GM23338 (cell line): ENCODE measurements at regions not wholly inside any gene's neighbourhood (a gene's known extent, or its start where the extent isn't known, plus 50 kb on each side); places are given as distances from the start of the nearest gene placed in this dataset.

Experiments used
- ATAC-seq: fragments of 200-7000 bp; cut with Tn5 transposase; 3 replicates; pipeline ENCODE4 v1.9.1; 2020
- DNase-seq: peaks from one replicate; pipeline ENCODE4 v3.0.0-alpha.2; 2015; ENCODE audit warnings: low spot score
- H2AFZ ChIP-seq: fragments of 200-600 bp; sonication (generic); 2 replicates; pipeline ENCODE4 v1.8.0; 2016; ENCODE audit warnings: antibody characterized with exemption, mild to moderate bottlenecking, moderate library complexity
- H3F3A ChIP-seq: fragments of 200-600 bp; sonication (generic); replicated peaks from 2 replicates; pipeline ENCODE4 v1.8.0; 2017; ENCODE audit warnings: antibody characterized with exemption, mixed run types, low read depth
- H3K27ac ChIP-seq: fragments of 200-600 bp; sonication (generic); 2 replicates; pipeline ENCODE4 v1.6.1; 2016; ENCODE audit warnings: low read depth
- H3K27me3 ChIP-seq: fragments of 200-600 bp; sonication (generic); 2 replicates; pipeline ENCODE4 v1.8.0; 2016; ENCODE audit warnings: mild to moderate bottlenecking, mixed run types, moderate library complexity; ENCODE audit not compliant: insufficient read depth
- H3K36me3 ChIP-seq: fragments of 200-600 bp; sonication (generic); 2 replicates; pipeline ENCODE4 v1.8.0; 2016; ENCODE audit warnings: mild to moderate bottlenecking; ENCODE audit not compliant: insufficient read depth
- H3K4me1 ChIP-seq: fragments of 200-600 bp; sonication (generic); 2 replicates; pipeline ENCODE4 v1.8.0; 2016; ENCODE audit warnings: mild to moderate bottlenecking, moderate library complexity; ENCODE audit not compliant: insufficient read depth
- H3K4me2 ChIP-seq: fragments of 200-600 bp; sonication (generic); 2 replicates; pipeline ENCODE4 v1.7.1; 2017; ENCODE audit warnings: mixed run types
- H3K4me3 ChIP-seq: fragments of 200-600 bp; sonication (generic); 2 replicates; pipeline ENCODE4 v1.6.1; 2016; ENCODE audit warnings: mixed run types
- H3K79me2 ChIP-seq: fragments of 200-600 bp; sonication (generic); replicated peaks from 2 replicates; pipeline ENCODE4 v1.8.0; 2017; ENCODE audit warnings: mild to moderate bottlenecking; ENCODE audit not compliant: insufficient read depth
- H3K9me2 ChIP-seq: fragments of 200-600 bp; sonication (generic); 2 replicates; pipeline ENCODE4 v1.8.0; 2017; ENCODE audit not compliant: insufficient read depth
- H4K20me1 ChIP-seq: fragments of 200-600 bp; sonication (generic); replicated peaks from 2 replicates; pipeline ENCODE4 v1.8.0; 2017; ENCODE audit warnings: mild to moderate bottlenecking; ENCODE audit not compliant: insufficient read depth
- H3K27ac Mint-ChIP-seq: 2 replicates; pipeline ENCODE4 v1.8.0; 2020; ENCODE audit warnings: inconsistent platforms, mild to moderate bottlenecking, moderate library complexity, mixed read lengths
- H3K27me3 Mint-ChIP-seq: 3 replicates; pipeline ENCODE4 v1.8.0; 2022; ENCODE audit warnings: low read depth, mild to moderate bottlenecking, moderate library complexity, mixed read lengths, inconsistent platforms; ENCODE audit not compliant: insufficient read depth, poor library complexity
- H3K36me3 Mint-ChIP-seq: 3 replicates; pipeline ENCODE4 v1.8.0; 2021; ENCODE audit warnings: low read depth, mild to moderate bottlenecking, inconsistent platforms, moderate library complexity, mixed read lengths
- H3K4me1 Mint-ChIP-seq: 3 replicates; pipeline ENCODE4 v1.8.0; 2020; ENCODE audit warnings: mild to moderate bottlenecking, inconsistent platforms, mixed read lengths
- H3K4me3 Mint-ChIP-seq: 3 replicates; pipeline ENCODE4 v1.8.0; 2021; ENCODE audit warnings: moderate library complexity, mild to moderate bottlenecking, inconsistent platforms, mixed read lengths
- H3K9me3 Mint-ChIP-seq: 3 replicates; pipeline ENCODE4 v1.8.0; 2020; ENCODE audit warnings: moderate library complexity, mild to moderate bottlenecking, inconsistent platforms, mixed read lengths
- CREB1 ChIP-seq: fragments of 250-450 bp; sonication (Bioruptor Pico); IDR thresholded peaks from 2 replicates; pipeline ENCODE4 v1.5.0; 2020; ENCODE audit warnings: low read depth, mild to moderate bottlenecking, moderate library complexity
- STAT1 ChIP-seq: IDR thresholded peaks from one replicate; pipeline ENCODE4 v1.6.1; 2016; ENCODE audit warnings: antibody characterized with exemption; ENCODE audit not compliant: unreplicated experiment
- ZNF114 ChIP-seq: fragments of 250-450 bp; sonication (Bioruptor Pico); IDR thresholded peaks from 2 replicates; pipeline ENCODE4 v1.5.0; 2020; ENCODE audit warnings: mild to moderate bottlenecking, moderate library complexity
- TF ChIP-seq, protein P1 (sequence below): IDR thresholded peaks from one replicate; pipeline ENCODE4 v1.6.1; 2018; ENCODE audit warnings: antibody characterized with exemption; ENCODE audit not compliant: unreplicated experiment
- TF ChIP-seq, protein P2 (sequence below): fragments of 250-450 bp; sonication (Bioruptor Pico); IDR thresholded peaks from 2 replicates; pipeline ENCODE4 v1.5.0; 2020; ENCODE audit warnings: mild to moderate bottlenecking, moderate library complexity

DNA sequence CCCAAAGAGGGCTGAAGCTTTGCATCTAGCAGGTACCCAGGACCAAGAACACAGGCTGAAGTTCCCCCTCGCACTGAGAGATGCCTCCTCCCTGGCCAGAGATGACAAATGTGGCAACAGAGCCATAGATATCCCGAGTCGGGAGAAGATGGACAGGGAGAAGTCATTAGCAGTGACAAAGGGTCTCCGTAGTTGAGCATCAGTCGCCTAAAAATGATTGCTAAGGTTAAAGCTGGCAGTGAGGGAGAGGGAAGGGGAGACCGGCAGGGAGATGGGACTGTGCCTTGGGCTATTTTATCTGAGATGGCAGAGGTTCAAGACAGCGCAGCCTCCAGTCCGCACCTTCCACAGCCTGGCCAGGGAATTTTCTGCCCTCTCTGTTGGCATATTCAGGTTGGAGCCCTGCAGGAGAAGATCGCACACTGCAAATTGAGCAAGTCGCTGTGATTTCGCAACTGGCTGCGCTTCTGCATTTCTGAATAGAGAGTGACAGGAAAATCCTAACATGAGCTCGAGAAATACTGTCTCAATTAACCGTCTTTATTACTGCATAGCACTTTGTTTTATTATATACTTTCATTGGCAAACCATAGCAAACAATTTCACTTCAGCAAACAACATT, 238.9 kb upstream of the GPR26 start:
- Histone ChIP-seq H3K27me3 (no peaks in the 10 kb centered on the region), H3K4me2 (no peak overlapping the region), H3K9me2 (peaks cover 11% of the 10 kb centered on the region; the same call in 1 of the 2 replicates), H3F3A (no peaks in the 10 kb centered on the region), H3K36me3 (no peaks in the 10 kb centered on the region), H3K27ac (no peak overlapping the region), H3K4me1 (peaks cover 7% of the 10 kb centered on the region; the same call in 1 of the 2 replicates), H3K4me3 (no peak overlapping the region), H2AFZ (no peak overlapping the region), H4K20me1 (no peaks in the 10 kb centered on the region), H3K79me2 (no peaks in the 10 kb centered on the region)
- Mint-ChIP-seq H3K27ac (no peak overlapping the region), H3K4me3 (no peak overlapping the region), H3K4me1 (peaks cover 43% of the 10 kb centered on the region), H3K27me3 (peaks cover 2% of the 10 kb centered on the region), H3K9me3 (no peaks in the 10 kb centered on the region; the same call in 2 of the 3 replicates), H3K36me3 (no peaks in the 10 kb centered on the region)
- TF ChIP-seq, protein P1, sequence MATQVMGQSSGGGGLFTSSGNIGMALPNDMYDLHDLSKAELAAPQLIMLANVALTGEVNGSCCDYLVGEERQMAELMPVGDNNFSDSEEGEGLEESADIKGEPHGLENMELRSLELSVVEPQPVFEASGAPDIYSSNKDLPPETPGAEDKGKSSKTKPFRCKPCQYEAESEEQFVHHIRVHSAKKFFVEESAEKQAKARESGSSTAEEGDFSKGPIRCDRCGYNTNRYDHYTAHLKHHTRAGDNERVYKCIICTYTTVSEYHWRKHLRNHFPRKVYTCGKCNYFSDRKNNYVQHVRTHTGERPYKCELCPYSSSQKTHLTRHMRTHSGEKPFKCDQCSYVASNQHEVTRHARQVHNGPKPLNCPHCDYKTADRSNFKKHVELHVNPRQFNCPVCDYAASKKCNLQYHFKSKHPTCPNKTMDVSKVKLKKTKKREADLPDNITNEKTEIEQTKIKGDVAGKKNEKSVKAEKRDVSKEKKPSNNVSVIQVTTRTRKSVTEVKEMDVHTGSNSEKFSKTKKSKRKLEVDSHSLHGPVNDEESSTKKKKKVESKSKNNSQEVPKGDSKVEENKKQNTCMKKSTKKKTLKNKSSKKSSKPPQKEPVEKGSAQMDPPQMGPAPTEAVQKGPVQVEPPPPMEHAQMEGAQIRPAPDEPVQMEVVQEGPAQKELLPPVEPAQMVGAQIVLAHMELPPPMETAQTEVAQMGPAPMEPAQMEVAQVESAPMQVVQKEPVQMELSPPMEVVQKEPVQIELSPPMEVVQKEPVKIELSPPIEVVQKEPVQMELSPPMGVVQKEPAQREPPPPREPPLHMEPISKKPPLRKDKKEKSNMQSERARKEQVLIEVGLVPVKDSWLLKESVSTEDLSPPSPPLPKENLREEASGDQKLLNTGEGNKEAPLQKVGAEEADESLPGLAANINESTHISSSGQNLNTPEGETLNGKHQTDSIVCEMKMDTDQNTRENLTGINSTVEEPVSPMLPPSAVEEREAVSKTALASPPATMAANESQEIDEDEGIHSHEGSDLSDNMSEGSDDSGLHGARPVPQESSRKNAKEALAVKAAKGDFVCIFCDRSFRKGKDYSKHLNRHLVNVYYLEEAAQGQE = no peak
- TF ChIP-seq ZNF114 (CRISPR knock-in tag) = no peak
- TF ChIP-seq STAT1 = no peak
- TF ChIP-seq CREB1 (CRISPR knock-in tag) = no peak
- DNase-seq (peak; percentile 27), ATAC-seq (peak; percentile 40; the same call in 2 of the 3 replicates)

DNA sequence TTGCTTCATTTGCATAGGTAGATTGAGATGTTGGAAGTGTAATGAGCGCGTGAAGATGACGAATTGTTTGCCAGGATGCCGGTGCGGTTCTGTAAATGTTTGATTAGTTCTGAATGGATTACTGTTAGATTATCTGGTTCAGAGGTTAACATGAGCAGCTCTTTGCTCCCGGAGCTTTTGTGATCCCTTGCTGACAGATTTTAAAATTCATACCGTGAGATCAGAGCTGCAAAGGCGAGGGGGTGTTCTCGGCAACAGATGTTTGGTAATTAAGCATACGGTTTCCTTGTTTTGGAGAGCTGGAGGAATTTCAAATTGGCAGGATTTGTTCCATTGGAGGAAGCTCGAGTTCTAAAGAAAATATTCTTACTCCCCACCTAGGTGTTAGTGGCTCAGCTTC, 237.8 kb upstream of the GPR26 start:
- TF ChIP-seq CREB1 (CRISPR knock-in tag) = no peak
- no peaks in the 10 kb centered on the region for H3K79me2 ChIP-seq
- ATAC-seq = no peak
- H3K27me3 ChIP-seq = no peaks in the 10 kb centered on the region
- Mint-ChIP-seq H3K4me3 (no peak overlapping the region), H3K36me3 (no peaks in the 10 kb centered on the region), H3K27me3 (peaks cover 2% of the 10 kb centered on the region), H3K9me3 (no peaks in the 10 kb centered on the region; the same call in 2 of the 3 replicates), H3K27ac (no peak overlapping the region), H3K4me1 (peaks cover 43% of the 10 kb centered on the region)
- H3K4me1 ChIP-seq = peaks cover 7% of the 10 kb centered on the region; the same call in 1 of the 2 replicates
- H2AFZ ChIP-seq = no peak overlapping the region
- no peaks in the 10 kb centered on the region for H4K20me1 ChIP-seq
- H3F3A ChIP-seq = no peaks in the 10 kb centered on the region
- no peaks in the 10 kb centered on the region for H3K36me3 ChIP-seq
- H3K27ac ChIP-seq = no peak overlapping the region
- no peak for DNase-seq
- no peak overlapping the region for H3K4me2 ChIP-seq
- H3K4me3 ChIP-seq = no peak overlapping the region
- H3K9me2 ChIP-seq = peaks cover 11% of the 10 kb centered on the region; the same call in 1 of the 2 replicates

DNA sequence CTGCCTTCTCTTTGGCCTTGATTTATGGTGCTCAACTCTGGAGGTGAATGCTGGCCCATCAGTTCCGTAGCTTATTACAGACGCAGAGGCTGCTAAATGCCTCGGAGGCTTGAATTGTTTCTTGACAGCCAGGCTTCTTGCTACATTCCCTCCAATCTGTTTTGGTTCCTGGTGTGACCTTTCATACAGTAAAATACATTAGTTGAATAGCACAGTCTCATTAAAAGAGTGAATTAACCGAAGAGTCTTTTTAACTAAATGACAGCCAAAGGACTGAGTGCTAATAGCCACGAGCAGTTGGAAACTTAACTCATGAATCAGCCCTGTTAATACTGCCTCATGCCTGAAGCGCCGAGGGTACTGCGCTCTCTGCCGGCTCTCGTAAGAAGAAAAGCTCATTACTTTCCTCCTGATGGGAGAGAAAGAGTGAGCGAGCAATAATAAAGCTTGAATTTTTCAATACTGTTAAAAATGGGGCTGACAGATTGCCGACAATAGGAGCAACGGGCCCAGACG, 236.4 kb upstream of the GPR26 start:
- H3K27me3 Mint-ChIP-seq = peaks cover 2% of the 10 kb centered on the region
- ATAC-seq (peak; percentile 54), DNase-seq (no peak)
- H3F3A ChIP-seq = no peaks in the 10 kb centered on the region
- H3K4me1 ChIP-seq = peaks cover 7% of the 10 kb centered on the region; the same call in 1 of the 2 replicates
- H3K36me3 Mint-ChIP-seq = no peaks in the 10 kb centered on the region
- H3K4me1 Mint-ChIP-seq = peaks cover 43% of the 10 kb centered on the region
- H3K4me3 Mint-ChIP-seq = no peak overlapping the region
- no peaks in the 10 kb centered on the region for H3K36me3 ChIP-seq
- H3K4me2 ChIP-seq = no peak overlapping the region
- no peaks in the 10 kb centered on the region; the same call in 2 of the 3 replicates for H3K9me3 Mint-ChIP-seq
- H2AFZ ChIP-seq = no peak overlapping the region
- 0 out of 2 replicates have a peak, but pooled peaks cover 3% of the 10 kb centered on the region for H3K9me2 ChIP-seq
- H3K27me3 ChIP-seq = no peaks in the 10 kb centered on the region
- TF ChIP-seq, protein P2, sequence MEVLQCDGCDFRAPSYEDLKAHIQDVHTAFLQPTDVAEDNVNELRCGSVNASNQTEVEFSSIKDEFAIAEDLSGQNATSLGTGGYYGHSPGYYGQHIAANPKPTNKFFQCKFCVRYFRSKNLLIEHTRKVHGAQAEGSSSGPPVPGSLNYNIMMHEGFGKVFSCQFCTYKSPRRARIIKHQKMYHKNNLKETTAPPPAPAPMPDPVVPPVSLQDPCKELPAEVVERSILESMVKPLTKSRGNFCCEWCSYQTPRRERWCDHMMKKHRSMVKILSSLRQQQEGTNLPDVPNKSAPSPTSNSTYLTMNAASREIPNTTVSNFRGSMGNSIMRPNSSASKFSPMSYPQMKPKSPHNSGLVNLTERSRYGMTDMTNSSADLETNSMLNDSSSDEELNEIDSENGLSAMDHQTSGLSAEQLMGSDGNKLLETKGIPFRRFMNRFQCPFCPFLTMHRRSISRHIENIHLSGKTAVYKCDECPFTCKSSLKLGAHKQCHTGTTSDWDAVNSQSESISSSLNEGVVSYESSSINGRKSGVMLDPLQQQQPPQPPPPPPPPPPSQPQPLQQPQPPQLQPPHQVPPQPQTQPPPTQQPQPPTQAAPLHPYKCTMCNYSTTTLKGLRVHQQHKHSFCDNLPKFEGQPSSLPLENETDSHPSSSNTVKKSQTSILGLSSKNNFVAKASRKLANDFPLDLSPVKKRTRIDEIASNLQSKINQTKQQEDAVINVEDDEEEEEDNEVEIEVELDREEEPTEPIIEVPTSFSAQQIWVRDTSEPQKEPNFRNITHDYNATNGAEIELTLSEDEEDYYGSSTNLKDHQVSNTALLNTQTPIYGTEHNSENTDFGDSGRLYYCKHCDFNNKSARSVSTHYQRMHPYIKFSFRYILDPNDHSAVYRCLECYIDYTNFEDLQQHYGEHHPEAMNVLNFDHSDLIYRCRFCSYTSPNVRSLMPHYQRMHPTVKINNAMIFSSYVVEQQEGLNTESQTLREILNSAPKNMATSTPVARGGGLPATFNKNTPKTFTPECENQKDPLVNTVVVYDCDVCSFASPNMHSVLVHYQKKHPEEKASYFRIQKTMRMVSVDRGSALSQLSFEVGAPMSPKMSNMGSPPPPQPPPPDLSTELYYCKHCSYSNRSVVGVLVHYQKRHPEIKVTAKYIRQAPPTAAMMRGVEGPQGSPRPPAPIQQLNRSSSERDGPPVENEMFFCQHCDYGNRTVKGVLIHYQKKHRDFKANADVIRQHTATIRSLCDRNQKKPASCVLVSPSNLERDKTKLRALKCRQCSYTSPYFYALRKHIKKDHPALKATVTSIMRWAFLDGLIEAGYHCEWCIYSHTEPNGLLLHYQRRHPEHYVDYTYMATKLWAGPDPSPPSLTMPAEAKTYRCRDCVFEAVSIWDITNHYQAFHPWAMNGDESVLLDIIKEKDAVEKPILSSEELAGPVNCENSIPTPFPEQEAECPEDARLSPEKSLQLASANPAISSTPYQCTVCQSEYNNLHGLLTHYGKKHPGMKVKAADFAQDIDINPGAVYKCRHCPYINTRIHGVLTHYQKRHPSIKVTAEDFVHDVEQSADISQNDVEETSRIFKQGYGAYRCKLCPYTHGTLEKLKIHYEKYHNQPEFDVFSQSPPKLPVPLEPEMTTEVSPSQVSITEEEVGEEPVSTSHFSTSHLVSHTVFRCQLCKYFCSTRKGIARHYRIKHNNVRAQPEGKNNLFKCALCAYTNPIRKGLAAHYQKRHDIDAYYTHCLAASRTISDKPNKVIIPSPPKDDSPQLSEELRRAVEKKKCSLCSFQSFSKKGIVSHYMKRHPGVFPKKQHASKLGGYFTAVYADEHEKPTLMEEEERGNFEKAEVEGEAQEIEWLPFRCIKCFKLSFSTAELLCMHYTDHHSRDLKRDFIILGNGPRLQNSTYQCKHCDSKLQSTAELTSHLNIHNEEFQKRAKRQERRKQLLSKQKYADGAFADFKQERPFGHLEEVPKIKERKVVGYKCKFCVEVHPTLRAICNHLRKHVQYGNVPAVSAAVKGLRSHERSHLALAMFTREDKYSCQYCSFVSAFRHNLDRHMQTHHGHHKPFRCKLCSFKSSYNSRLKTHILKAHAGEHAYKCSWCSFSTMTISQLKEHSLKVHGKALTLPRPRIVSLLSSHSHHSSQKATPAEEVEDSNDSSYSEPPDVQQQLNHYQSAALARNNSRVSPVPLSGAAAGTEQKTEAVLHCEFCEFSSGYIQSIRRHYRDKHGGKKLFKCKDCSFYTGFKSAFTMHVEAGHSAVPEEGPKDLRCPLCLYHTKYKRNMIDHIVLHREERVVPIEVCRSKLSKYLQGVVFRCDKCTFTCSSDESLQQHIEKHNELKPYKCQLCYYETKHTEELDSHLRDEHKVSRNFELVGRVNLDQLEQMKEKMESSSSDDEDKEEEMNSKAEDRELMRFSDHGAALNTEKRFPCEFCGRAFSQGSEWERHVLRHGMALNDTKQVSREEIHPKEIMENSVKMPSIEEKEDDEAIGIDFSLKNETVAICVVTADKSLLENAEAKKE (CRISPR knock-in tag) = no peak
- no peak overlapping the region for H3K27ac ChIP-seq
- no peaks in the 10 kb centered on the region for H4K20me1 ChIP-seq
- no peaks in the 10 kb centered on the region for H3K79me2 ChIP-seq
- H3K27ac Mint-ChIP-seq = no peak overlapping the region
- no peak overlapping the region for H3K4me3 ChIP-seq
